AG10803 (cell line): ENCODE measurements at regions not wholly inside any gene's neighbourhood (a gene's known extent, or its start where the extent isn't known, plus 50 kb on each side); places are given as distances from the start of the nearest gene placed in this dataset.
"Not testable (repeated sequence)": the region's sequence is repeated elsewhere in the genome, so short reads cannot be mapped to it uniquely, and the experiment has no call there.

Experiments
- DNase-seq: peaks from one replicate; pipeline ENCODE4 v3.0.0; 2010; ENCODE audit warnings: low read depth
- H3K4me3 ChIP-seq: 2 replicates; pipeline ENCODE4 v1.5.1; 2011; ENCODE audit warnings: mild to moderate bottlenecking, low read length, control low read depth
- CTCF ChIP-seq: conservative IDR thresholded peaks from 2 replicates; pipeline ENCODE4 v1.5.1; 2011; ENCODE audit warnings: mild to moderate bottlenecking, low read length, control low read depth, inconsistent platforms

GRCh38 chr4:159420162-159421057 lies 317.5 kb downstream of the RAPGEF2 start:
- TF ChIP-seq CTCF, result no peak
- no peak for DNase-seq
- no peak overlapping the region for H3K4me3 ChIP-seq

DNA sequence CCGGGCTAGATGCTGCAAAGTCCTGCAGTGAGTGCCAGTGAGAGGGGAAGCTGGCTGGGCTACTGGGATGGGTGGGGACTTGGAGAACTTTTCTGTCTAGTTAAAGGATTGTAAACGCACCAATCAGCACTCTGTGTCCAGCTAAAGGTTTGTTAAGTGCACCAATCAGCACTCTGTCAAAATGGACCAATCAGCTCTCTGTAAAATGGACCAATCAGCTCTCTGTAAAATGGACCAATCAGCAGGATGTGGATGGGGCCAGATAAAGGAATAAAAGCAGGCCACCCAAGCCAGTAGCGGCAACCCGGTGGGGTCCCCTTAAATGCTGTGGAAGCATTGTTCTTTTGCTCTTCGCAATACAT lies 318.2 kb downstream of the RAPGEF2 start:
- DNase-seq, H3K4me3 ChIP-seq: not testable (repeated sequence)

GRCh38 chr4:159422019-159422418 lies 319.1 kb downstream of the RAPGEF2 start:
- TF ChIP-seq CTCF, result no peak
- H3K4me3 ChIP-seq, result no peak overlapping the region
- no peak for DNase-seq

- no peak for TF ChIP-seq CTCF
- DNase-seq, result no peak
- H3K4me3 ChIP-seq, result no peak overlapping the region
These were observed 319.7 kb downstream of the RAPGEF2 start for GRCh38 chr4:159422626-159423025.

DNA sequence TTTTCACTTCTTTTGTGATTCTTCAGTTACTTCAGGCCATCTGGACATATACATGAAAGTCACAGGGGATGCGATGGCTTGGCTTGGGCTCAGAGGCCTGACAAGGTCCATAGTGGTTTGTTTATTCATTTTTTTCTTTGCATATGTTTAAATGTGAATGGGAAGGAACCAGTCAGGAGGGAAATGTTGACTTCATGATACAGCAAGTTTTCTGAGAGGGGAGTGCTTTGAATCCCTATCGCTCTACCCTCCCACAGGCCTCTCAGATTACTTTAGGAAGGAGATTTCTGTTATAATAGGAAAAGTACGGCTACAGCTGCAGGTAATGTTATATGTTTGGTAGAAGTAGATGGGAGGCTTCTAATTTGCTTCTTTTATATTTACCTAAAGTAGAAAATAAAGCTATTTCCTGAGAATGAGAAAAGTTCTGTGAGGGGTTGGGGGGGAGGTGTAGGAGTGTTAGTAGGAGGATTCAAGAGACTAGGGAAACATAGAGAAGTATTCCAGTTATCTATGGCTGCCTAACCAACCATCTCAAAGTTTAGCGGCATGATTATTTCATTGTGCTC lies 322.9 kb downstream of the RAPGEF2 start:
- TF ChIP-seq CTCF, result no peak
- no peak overlapping the region for H3K4me3 ChIP-seq
- no peak for DNase-seq

DNA sequence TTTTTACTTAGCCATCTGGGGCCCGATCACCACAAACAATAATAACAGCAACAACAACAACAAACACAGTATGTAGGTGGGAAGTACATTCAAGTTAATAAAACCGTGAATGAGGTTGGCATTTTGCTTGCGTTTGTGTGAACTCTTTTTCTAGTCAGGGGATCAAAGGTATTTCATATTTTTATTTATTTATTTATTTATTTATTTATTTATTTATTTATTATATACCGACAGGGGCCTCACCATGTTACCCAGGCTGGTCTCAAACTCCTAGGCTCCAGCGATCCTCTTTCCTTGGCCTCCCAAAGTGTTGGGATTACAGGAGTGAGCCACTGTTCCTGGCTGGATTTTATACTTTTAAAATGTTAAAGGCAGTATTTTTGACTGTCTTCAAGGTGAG lies 325.4 kb downstream of the RAPGEF2 start:
- no peak for DNase-seq
- no peak overlapping the region for H3K4me3 ChIP-seq
- no peak for TF ChIP-seq CTCF

GRCh38 chr4:159428975-159429692 lies 326.3 kb downstream of the RAPGEF2 start:
- DNase-seq, result no peak
- TF ChIP-seq CTCF, result no peak
- H3K4me3 ChIP-seq, result no peak overlapping the region
